ENCODE measurements at regions not wholly inside any gene's neighbourhood (a gene's known extent, or its start where the extent isn't known, plus 50 kb on each side); places are given as distances from the start of the nearest gene placed in this dataset.

DNA sequence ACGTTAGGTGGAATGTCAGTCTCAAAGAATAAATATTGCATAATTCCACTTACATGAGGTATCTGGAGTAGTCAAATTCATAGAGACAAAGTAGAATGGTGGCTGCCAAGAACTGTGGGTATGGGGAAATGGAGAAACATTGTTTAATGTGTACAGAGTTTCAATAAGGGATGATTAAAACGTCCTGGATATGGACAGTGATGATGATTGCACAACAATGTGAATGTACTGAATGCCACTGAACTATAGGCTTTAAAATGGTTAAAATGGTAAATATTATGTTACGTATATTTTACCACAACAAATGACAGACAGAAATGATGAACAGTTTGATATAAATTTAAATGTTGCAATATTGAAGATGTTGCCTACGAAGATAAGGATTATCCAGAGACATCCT lies 602.0 kb upstream of the PKDCC start:
- TF ChIP-seq, protein P1, sequence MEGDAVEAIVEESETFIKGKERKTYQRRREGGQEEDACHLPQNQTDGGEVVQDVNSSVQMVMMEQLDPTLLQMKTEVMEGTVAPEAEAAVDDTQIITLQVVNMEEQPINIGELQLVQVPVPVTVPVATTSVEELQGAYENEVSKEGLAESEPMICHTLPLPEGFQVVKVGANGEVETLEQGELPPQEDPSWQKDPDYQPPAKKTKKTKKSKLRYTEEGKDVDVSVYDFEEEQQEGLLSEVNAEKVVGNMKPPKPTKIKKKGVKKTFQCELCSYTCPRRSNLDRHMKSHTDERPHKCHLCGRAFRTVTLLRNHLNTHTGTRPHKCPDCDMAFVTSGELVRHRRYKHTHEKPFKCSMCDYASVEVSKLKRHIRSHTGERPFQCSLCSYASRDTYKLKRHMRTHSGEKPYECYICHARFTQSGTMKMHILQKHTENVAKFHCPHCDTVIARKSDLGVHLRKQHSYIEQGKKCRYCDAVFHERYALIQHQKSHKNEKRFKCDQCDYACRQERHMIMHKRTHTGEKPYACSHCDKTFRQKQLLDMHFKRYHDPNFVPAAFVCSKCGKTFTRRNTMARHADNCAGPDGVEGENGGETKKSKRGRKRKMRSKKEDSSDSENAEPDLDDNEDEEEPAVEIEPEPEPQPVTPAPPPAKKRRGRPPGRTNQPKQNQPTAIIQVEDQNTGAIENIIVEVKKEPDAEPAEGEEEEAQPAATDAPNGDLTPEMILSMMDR (conservative IDR thresholded peaks at IDR 0.05; ENCODE audit: low read depth, low read length): no peak
- no peak for TF ChIP-seq EZH2 (IDR thresholded peaks at IDR 0.05; ENCODE audit: borderline replicate concordance, low read depth, low read length, poor library complexity, severe bottlenecking)

All from A673 (cell line).